ENCODE measurements at regions not wholly inside any gene's neighbourhood (a gene's known extent, or its start where the extent isn't known, plus 50 kb on each side); places are given as distances from the start of the nearest gene placed in this dataset.

GRCh38 chr6:2552526-2553154 lies 198.1 kb downstream of the MYLK4 start:
- no peak overlapping the region for H3K27ac ChIP-seq (ENCODE audit: low read length)
- H3K79me2 ChIP-seq (ENCODE audit: low read length): no peaks in the 10 kb centered on the region
- CTCF ChIA-PET: no interaction called here
- H3K9ac ChIP-seq (ENCODE audit: low read length): no peak overlapping the region
- DNase-seq: peak; percentile 22
- no peaks in the 10 kb centered on the region for H3K9me2 ChIP-seq (replicated peaks; ENCODE audit: low read length)
- H3K4me3 ChIP-seq (ENCODE audit: low read length): no peak overlapping the region
- no peaks in the 10 kb centered on the region for H3K36me3 ChIP-seq (ENCODE audit: low read depth, low read length)
- peaks cover 19% of the 10 kb centered on the region for H3K4me1 ChIP-seq (ENCODE audit: insufficient read depth, low read length)
- H4K20me1 ChIP-seq (ENCODE audit: low read length): no peaks in the 10 kb centered on the region
- H3K4me2 ChIP-seq (ENCODE audit: low read length): no peak overlapping the region
- BruUV-seq (replicated peaks): no TSS peak
- H3F3A ChIP-seq (ENCODE audit: low read length, unreplicated experiment): no peaks in the 10 kb centered on the region
- intact Hi-C loops (cut with micrococcal nuclease): no loop called here
- no peaks in the 10 kb centered on the region for H3K9me3 ChIP-seq (ENCODE audit: low read length)
- ATAC-seq: peak; percentile 78
- no peaks in the 10 kb centered on the region for H3K27me3 ChIP-seq (ENCODE audit: low read length)
- TF ChIP-seq, protein P1, sequence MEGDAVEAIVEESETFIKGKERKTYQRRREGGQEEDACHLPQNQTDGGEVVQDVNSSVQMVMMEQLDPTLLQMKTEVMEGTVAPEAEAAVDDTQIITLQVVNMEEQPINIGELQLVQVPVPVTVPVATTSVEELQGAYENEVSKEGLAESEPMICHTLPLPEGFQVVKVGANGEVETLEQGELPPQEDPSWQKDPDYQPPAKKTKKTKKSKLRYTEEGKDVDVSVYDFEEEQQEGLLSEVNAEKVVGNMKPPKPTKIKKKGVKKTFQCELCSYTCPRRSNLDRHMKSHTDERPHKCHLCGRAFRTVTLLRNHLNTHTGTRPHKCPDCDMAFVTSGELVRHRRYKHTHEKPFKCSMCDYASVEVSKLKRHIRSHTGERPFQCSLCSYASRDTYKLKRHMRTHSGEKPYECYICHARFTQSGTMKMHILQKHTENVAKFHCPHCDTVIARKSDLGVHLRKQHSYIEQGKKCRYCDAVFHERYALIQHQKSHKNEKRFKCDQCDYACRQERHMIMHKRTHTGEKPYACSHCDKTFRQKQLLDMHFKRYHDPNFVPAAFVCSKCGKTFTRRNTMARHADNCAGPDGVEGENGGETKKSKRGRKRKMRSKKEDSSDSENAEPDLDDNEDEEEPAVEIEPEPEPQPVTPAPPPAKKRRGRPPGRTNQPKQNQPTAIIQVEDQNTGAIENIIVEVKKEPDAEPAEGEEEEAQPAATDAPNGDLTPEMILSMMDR (conservative IDR thresholded peaks at IDR 0.05; ENCODE audit: low read depth, low read length): no peak
- TF ChIP-seq EZH2 (IDR thresholded peaks at IDR 0.05; ENCODE audit: low read length, unreplicated experiment) (no peak), EZH2phosphoT487 (IDR thresholded peaks at IDR 0.05; ENCODE audit: borderline replicate concordance, low read length) (no peak)
- POLR2A ChIA-PET (ENCODE audit: unreplicated experiment): no interaction called here
- H2AFZ ChIP-seq (ENCODE audit: low read length): no peak overlapping the region

GRCh38 chr6:2551705-2552104 lies 199.0 kb downstream of the MYLK4 start:
- ATAC-seq (no peak), DNase-seq (no peak)
- Histone ChIP-seq H3K9ac (ENCODE audit: low read length) (no peak overlapping the region), H3F3A (ENCODE audit: low read length, unreplicated experiment) (no peaks in the 10 kb centered on the region), H3K4me3 (ENCODE audit: low read length) (no peak overlapping the region), H3K79me2 (ENCODE audit: low read length) (no peaks in the 10 kb centered on the region), H3K4me1 (ENCODE audit: insufficient read depth, low read length) (peaks cover 19% of the 10 kb centered on the region), H3K9me3 (ENCODE audit: low read length) (no peaks in the 10 kb centered on the region), H4K20me1 (ENCODE audit: low read length) (no peaks in the 10 kb centered on the region), H3K9me2 (replicated peaks; ENCODE audit: low read length) (no peaks in the 10 kb centered on the region), H3K36me3 (ENCODE audit: low read depth, low read length) (no peaks in the 10 kb centered on the region), H2AFZ (ENCODE audit: low read length) (no peak overlapping the region), H3K4me2 (ENCODE audit: low read length) (no peak overlapping the region), H3K27ac (ENCODE audit: low read length) (no peak overlapping the region), H3K27me3 (ENCODE audit: low read length) (no peaks in the 10 kb centered on the region)
- no TSS peak for BruUV-seq (replicated peaks)
- intact Hi-C loops (cut with micrococcal nuclease): no loop called here
- ChIA-PET CTCF (no interaction called here), POLR2A (ENCODE audit: unreplicated experiment) (no interaction called here)
- TF ChIP-seq EZH2phosphoT487 (IDR thresholded peaks at IDR 0.05; ENCODE audit: borderline replicate concordance, low read length) (no peak), EZH2 (IDR thresholded peaks at IDR 0.05; ENCODE audit: low read length, unreplicated experiment) (no peak)
- TF ChIP-seq, protein P1 (conservative IDR thresholded peaks at IDR 0.05; ENCODE audit: low read depth, low read length): no peak

GRCh38 chr6:2550247-2550646 lies 200.5 kb downstream of the MYLK4 start:
- ATAC-seq: no peak
- no peak for DNase-seq
- Histone ChIP-seq H3K9me3 (ENCODE audit: low read length) (no peaks in the 10 kb centered on the region), H3K4me3 (ENCODE audit: low read length) (no peak overlapping the region), H3K27ac (ENCODE audit: low read length) (no peak overlapping the region), H2AFZ (ENCODE audit: low read length) (no peak overlapping the region), H3K36me3 (ENCODE audit: low read depth, low read length) (no peaks in the 10 kb centered on the region), H3F3A (ENCODE audit: low read length, unreplicated experiment) (no peaks in the 10 kb centered on the region), H4K20me1 (ENCODE audit: low read length) (no peaks in the 10 kb centered on the region), H3K27me3 (ENCODE audit: low read length) (no peaks in the 10 kb centered on the region), H3K4me2 (ENCODE audit: low read length) (no peak overlapping the region), H3K4me1 (ENCODE audit: insufficient read depth, low read length) (peaks cover 15% of the 10 kb centered on the region), H3K9ac (ENCODE audit: low read length) (no peak overlapping the region), H3K79me2 (ENCODE audit: low read length) (no peaks in the 10 kb centered on the region), H3K9me2 (replicated peaks; ENCODE audit: low read length) (no peaks in the 10 kb centered on the region)
- no TSS peak for BruUV-seq (replicated peaks)
- ChIA-PET CTCF (no interaction called here), POLR2A (ENCODE audit: unreplicated experiment) (no interaction called here)
- intact Hi-C loops (cut with micrococcal nuclease): no loop called here
- no peak for TF ChIP-seq EZH2 (IDR thresholded peaks at IDR 0.05; ENCODE audit: low read length, unreplicated experiment)
- TF ChIP-seq, protein P1 (conservative IDR thresholded peaks at IDR 0.05; ENCODE audit: low read depth, low read length): no peak
- no peak for TF ChIP-seq EZH2phosphoT487 (IDR thresholded peaks at IDR 0.05; ENCODE audit: borderline replicate concordance, low read length)

All from PC-3 (cell line).